ENCODE measurements at regions not wholly inside any gene's neighbourhood (a gene's known extent, or its start where the extent isn't known, plus 50 kb on each side); places are given as distances from the start of the nearest gene placed in this dataset.
"Not testable (repeated sequence)": the region's sequence is repeated elsewhere in the genome, so short reads cannot be mapped to it uniquely, and the experiment has no call there.

- no peak for DNase-seq
Observed at GRCh38 chr16:75837681-75838080, 111.4 kb upstream of the CPHXL start.

GRCh38 chr16:75841517-75841916, 115.2 kb upstream of the CPHXL start:
- no peak for DNase-seq

DNA sequence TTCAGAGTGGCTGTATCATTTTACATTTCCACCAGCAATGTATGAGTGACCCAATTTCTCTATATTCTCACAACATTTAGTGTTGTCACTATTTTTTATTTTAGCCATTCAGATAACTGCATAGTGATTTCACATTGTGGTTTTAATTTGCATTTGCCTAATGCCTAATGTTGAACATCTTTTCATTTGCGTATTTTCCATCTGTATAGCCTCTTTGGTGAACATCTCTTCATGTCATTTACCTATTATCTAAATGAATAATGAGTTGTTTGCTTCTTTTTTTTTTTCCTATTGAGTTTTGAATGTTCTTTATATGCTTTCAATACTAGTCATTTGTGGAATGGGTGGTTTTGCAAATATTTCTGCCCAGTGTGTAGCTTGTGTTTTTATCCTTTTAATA, 120.9 kb upstream of the CPHXL start:
- DNase-seq: no peak

- no peak for DNase-seq
Observed at GRCh38 chr16:75854152-75854551, 127.9 kb upstream of the CPHXL start.

DNA sequence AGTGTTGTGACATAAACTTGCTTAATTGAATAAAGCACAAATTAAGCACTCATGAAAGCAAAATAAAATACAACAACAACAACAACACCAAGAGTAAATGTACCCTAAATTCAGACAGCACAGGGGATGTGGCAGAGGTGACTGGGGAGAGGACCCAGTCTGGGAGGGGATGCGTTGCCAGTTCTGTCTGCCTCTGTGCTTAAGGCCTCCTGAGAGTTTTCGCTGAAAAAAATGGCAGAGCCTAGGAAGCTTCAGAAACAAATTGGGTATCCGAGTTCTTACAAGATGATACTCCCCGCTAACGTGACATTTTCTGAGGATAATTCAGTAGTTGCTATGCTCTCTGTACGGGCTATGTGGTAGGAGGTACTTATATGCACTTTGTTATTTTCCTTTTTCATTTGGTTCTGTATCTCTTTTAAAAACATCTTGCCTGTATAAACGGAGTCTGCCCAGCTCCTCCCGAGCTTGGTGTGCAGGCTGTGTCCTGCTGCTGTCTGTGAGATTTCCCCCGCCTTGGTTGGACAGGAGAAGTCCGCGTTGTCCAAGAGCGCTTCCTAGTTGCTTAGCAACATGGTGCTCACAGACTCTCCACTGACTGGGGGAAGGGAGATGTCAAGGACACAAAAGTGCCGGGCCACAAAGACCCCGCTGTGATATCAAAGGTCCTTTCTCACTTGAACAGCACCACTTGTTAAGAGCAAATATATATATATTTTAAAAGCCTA, 134.2 kb upstream of the CPHXL start:
- no peak for DNase-seq

DNA sequence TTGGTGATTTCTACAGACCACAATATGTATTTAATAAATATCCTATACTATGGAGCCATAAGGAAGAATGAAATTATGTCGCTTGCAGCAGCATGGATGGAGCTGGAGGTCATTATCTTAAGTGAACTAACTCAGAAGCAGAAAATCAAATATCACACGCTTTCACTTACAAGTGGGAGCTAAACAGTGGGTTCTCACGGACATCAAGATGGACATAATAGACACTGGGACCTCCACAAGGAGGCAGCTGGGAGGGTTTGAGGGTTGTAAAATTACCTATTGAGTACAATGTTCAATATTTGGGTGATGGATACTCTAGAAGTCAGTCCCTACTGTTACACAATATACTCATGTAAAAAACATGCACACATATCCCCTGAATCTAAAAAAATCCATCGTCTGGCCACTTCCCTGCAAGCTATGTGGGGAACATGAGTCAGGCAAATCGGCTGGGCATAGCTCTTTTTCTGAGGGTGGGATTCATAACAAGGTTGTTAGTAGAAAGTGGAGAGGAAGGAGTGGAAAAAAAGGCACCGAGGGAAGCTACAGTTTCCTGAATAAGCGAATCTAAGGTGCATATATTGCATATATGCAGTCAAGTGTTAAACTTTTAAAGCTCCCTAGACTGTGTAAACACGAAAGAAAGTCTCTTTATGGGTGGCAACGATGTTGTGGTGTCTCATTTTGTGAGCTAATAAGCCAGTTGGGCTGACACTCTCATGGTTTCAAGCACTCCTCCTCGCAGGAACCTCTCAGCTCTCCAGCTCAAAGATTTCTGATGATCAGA, 135.2 kb upstream of the CPHXL start:
- DNase-seq: no peak

GRCh38 chr16:75862098-75862386, 135.8 kb upstream of the CPHXL start:
- no peak for DNase-seq

DNA sequence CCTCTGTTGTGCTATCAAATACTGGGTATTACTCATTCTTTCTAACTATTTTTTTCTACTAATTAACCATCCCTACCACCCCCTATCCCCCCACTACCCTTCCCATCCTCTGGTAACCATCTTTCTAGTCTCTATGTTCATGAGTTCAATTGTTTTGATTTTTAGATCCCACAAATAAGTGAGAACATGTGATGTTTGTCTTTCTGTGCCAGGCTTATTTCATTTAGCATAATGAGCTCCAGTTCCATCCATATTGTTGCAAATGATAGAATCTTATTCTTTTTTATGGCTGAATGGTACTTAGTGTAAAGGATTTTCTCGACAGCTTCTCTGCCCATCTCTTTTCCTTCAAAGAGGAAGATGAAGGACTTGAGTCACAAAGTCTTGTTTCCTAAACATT, 138.0 kb upstream of the CPHXL start:
- no peak for DNase-seq

- DNase-seq: no peak
Observed at GRCh38 chr16:75865736-75866135, 139.4 kb upstream of the CPHXL start.

DNA sequence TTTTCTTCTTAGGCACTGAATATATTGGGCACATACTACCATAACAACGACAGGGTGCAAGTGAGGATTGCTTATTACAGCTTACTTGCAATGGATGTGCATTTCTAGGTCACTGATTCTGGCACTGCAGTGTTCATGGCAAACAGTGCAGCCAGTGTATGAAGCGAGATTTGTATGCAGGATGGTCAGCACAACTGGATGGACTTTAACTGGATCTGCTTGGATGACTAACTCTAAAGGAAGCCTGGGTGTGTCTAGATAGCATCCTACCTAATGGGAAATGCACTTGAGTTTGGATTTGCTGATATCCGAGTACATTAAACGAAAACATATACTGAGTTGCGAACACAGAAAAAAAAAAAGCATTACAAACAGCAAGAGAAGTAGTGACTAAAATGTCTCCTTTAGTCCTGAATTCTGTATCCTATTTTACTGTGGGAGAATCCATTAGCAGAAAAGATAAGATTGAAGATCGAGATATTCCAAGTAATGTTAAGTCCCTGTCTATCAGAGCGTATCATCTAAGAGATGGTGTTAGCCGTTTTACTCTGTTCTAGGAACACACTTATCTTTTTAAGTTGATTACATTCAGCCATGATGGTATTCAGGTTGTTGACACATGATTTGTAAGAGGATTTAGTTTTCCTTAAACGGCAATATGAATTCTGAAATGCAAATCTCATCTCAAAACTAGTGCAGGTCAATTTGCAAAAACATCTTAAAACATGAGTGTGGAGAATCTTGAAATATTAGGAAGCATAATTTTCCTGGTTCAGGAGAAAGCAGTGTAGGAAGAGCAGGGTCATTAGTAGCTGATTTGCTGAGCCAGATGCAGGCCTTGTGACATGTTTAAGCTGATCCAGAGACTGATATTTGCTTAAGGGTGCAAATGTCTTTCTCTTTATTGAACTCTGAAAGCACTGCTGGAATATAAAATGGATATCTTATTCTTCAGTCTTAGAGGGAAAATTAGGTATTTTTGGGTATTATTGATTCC, 142.6 kb upstream of the CPHXL start:
- DNase-seq: no peak

DNA sequence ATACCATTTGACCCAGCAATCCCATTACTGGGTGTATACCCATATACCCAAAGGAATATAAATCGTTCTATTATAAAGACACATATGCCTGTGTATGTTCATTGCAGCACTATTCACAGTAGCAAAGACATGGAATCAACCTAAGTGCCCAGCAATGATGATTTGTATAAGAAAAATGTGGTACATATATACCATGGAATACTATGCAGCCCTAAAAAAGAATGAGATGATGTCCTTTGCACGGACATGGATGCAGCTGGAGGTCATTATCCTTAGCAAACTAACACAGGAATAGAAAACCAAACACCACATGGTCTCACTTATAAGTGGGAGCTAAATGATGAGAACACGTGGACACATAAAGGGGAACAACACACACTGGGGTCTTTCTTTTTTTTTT, 155.0 kb upstream of the CPHXL start:
- DNase-seq: not testable (repeated sequence)

GRCh38 chr16:75899163-75899562, 172.9 kb upstream of the CPHXL start:
- DNase-seq: no peak

- no peak for DNase-seq
Observed at GRCh38 chr16:75908331-75909117, 182.2 kb upstream of the CPHXL start.

DNA sequence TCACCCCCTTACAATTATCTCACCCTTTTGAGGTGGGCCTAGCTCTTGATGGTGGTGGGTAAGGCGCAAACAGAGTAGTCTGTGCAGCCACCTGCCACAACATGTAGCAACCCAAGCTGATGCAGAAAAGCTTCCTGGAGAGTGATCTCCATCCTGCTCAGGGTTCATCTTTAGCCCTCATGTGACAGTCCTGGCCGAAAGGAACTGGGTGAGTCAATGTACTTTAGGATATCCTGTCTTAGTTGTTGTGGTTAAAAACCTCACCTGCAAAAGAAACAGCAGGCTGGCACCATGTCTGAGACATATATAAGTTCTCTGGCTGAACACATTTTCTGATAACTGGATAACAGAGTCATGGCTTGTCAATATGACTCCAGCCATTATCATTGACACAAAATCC, 183.5 kb upstream of the CPHXL start:
- no peak for DNase-seq

GRCh38 chr16:75911896-75912295, 185.6 kb upstream of the CPHXL start:
- no peak for DNase-seq

- DNase-seq: no peak
Observed at GRCh38 chr16:75913958-75914357, 187.7 kb upstream of the CPHXL start.

DNA sequence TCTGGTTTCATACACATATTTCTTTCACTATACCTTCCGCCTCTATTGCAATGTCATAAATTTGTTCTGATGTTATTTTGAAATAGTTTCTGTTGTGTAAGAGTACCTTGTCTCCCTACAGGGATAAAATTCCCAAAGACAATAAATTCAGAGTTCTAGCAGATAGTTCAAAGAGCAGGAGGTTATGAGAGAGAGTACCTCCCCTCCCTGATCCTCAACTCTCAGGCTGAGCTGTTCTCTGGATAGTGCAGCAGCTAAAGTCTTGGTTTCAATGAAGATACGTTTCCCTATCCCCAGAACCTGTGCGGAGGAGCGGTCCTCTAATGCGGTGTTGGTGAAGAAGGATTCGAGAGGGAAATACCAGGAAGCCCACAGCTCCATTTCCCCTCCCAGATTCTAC, 190.2 kb upstream of the CPHXL start:
- DNase-seq: no peak

GRCh38 chr16:75918109-75918508, 191.8 kb upstream of the CPHXL start:
- DNase-seq: no peak

GRCh38 chr16:75919664-75920063, 193.4 kb upstream of the CPHXL start:
- DNase-seq: no peak

GRCh38 chr16:75921281-75921680, 195.0 kb upstream of the CPHXL start:
- DNase-seq: no peak

- no peak for DNase-seq
Observed at GRCh38 chr16:75922250-75922649, 196.0 kb upstream of the CPHXL start.

GRCh38 chr16:75924397-75924796, 198.1 kb upstream of the CPHXL start:
- DNase-seq: no peak

DNA sequence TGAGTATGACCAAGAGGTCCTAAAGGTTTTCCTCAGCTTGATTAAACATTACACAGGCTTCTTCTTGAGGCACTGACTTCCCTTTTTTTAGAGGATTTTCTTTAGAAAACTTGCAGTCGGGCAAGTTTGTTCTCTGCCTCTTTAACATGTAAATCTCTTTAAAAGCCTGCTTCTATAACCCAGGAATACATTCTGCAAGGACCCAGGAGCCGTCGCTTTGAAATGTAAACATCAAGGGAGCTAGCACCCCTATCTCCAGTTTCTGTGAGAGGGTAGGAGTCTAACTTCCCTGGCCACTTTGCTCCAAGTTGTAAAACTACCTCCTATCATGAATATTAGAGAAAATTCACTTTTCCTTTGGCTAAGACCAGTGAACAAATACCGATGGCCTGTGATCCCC, 201.5 kb upstream of the CPHXL start:
- DNase-seq: no peak
